ENCODE measurements at regions not wholly inside any gene's neighbourhood (a gene's known extent, or its start where the extent isn't known, plus 50 kb on each side); places are given as distances from the start of the nearest gene placed in this dataset.

DNA sequence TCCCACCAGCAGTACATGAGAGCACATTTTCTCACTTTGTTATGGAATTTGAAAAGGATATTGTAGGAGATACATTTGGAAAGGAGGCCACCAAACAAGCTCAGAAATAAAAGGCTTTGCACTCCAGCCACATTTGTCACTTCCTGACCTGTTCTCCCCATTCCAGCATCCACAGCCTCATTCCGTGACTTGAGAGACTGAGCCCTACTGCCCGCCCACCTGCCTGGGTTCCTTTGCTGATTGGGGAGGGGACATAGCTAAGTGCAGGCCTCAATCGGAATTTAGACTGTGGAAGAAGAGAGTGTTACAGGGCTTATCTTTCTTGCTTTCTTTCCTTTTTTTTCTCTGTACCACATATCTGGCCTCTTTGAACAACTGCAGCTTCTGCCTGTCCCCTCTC, 735.4 kb upstream of the TMEM132C start:
- TF ChIP-seq EZH2phosphoT487 (IDR thresholded peaks at IDR 0.05; ENCODE audit: insufficient read depth, low read depth) (no peak), EZH2 (IDR thresholded peaks at IDR 0.05; ENCODE audit: insufficient read depth, poor library complexity, severe bottlenecking) (no peak)

Data from GM23248 (cell line).